HuH-7.5 (cell line): ENCODE measurements at regions not wholly inside any gene's neighbourhood (a gene's known extent, or its start where the extent isn't known, plus 50 kb on each side); places are given as distances from the start of the nearest gene placed in this dataset.
A peak's percentile ranks its signal among the peaks of the same experiment; 100 is the strongest.

ENCODE experiments used
- DNase-seq: peaks from one replicate; pipeline ENCODE4 v3.0.0; 2011; ENCODE audit warnings: low spot score

DNA sequence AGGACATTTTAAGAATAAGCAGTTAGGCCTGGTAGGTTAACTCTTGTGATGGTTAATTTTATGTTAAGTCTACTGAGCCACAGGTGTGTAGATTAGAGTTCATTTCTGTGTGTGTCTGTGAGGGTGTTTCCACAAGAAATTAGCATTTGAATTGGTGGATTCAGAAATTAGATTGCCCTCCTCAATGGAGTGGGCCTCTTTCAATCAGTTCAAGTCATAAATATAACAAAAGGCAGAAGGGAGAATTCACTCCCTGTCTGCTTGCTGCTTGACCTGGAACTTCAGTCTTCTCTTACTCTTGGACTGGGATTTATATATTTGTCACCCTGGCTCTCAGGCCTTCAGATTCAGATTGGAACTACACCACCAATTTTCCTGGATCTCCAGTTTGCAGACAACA, 55.3 kb upstream of the POM121L12 start:
- no peak for DNase-seq

DNA sequence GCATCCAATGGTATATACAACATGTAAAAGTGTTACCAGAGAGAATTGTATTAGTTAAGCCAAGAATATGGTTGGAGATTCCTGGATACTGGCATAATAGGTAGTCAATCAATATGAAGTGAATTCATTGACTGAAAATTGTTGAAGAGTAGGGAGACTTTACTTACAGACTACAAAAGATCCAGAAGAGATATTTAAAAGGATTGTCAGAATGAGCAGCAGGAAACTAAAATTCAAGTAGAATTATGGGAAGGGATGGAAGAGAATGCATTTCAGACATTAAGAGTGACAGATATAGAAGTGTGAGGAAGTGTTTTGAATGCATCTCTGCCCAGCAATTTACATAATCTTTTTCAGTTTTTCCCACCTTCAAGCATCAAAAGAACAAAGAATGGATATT, 62.3 kb upstream of the POM121L12 start:
- DNase-seq, result no peak

DNA sequence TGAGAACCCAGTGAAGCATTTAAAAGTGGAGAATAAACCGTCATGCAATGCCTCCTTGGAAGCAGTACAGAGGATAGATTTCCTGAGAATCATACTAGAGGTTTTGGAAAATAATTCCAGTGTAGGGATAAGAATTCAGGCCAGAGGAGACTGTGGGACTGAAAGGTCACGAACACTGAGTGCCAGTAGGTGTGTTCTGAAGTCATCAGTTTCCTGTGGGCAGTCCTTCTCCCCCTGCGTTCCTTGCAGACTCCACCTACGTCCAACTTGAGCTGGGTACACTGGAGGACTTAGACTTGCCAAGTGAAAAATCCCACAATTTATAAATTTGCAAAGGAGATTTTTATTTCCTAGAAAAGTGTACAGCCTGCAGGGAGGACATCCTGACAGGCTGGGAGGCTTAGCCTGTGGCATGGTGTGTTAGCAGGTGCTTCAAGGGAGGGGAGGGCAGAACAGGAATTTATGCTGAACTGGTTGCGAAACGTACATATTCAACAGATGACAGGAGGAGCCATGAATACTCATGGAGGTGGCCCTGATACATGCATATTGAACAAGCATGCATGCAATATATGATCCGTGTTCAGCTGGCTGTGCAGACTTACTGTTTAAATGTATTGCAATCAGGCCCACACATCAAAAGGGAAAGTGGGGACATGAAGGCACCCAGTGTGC, 72.9 kb upstream of the POM121L12 start:
- DNase-seq, result no peak

DNA sequence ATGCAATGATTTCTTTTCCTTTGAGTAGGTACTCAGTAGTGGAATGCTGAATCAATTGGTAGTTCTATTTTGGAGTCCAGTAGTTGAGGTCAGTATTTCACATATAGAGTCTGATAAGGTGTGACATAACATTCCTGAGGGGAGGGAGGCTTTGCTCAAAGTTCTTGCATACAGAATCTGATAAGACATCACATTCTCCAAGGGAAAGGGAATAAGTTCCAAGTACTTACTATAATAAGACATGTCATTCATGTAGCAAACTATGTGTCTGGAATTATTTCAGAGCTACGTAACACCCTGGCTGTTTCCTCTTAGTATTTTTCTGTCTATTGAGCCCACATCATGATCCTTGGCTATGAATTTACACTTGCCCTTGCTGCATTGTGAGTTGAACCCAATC, 74.3 kb upstream of the POM121L12 start:
- no peak for DNase-seq

DNA sequence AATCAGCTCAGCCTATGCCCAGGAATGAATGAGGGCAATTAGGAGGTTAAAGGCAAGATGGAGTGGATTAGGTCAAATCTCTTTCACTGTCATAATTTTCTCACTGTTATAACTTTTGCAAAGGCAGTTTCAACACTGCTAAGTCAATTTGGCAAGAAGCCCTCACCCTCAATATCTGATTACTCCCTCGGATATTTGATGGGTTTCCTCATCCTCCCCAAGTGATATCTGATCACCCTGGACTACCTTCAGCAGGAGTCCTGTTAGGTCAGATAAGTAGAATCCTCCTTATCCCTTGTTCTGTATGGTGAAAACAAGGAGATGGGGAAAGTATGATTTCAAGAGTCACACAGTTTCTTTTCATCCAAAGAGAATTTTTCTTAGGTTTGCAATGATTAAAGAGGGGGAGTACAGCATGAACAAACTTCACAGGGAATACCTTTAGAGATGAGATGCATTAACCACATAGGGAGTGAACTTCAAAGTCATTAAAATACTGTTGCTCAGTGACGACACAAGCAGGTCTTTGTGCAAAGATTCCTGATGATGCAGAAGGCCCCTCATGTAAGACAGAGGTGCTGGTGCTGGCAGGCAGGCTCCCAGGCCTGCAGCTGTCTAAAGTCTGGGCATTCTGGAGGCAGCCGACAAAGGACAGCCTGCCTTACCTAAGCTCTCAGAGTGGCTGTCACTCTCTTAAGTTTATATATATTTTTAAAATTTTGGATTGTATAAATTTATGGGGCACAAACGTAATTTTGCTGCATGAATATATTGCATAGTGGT, 75.4 kb upstream of the POM121L12 start:
- no peak for DNase-seq

DNA sequence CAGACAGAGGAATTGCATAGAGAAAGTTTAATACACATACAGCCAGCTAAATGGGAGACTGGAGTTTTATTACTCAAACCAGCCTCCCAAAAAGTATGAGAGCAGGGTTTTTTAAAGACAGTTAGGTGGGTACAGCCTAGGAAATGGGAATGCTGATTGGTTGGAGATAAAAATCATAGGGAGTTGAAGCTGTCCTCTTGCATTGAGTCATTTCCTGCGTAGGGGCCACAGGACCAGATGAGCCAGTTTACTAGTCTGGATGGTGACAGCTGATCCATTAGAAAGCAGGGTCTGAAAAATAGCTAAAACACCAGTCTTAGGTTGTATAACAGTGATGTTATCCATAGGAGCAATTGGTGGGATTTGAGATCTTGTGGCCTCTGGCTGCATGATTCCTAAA, 76.1 kb upstream of the POM121L12 start:
- DNase-seq, result no peak

DNA sequence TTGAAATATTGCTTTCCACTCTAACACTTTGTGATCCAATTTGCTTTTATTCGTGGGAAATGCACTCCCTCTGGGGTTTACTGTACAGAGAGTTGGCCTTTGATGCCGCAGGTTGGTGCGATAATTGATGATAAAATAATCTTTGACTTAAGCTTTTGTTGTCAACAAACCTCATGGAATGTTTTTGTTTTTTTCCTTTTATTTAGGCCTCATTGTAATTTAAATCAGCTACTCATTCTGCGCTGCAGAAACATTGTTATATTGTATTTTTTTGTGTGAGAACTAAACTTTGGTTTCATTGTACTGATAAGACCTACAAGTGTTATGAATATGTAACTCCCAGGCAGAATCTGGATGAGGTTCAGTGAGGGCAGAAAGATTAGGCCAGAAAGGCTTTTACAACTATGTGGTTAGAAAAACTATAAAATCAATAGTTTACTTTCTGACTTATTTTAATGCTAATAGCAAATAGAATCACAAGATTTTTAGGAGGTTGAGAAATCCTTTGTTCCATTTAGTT, 76.8 kb upstream of the POM121L12 start:
- DNase-seq, result no peak

DNA sequence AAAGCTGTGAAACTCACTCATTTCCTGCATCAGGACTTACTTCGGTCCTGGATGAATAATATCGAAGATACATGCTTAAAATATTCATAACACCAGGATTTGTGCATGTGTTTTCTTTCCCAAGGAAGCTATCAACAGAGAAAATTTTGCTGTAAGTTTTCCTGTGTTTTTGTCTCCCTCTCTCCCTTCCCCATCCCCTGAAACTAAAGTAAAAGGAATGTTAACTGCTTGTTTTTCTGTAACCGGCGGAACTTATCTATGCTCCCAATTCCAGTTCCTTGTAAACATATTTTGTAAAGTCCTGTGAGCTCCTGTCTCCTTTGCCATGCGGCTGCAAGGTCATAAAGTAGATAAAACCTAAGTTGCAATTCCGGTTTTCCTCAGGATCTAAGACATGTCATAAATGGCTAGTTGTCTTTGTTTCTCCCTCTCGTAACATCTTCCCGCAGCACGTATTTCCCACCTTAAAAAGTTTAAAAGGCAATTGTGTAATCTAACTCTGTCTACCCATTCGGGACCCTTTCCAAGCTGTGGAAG, 79.0 kb upstream of the POM121L12 start:
- DNase-seq, result no peak

DNA sequence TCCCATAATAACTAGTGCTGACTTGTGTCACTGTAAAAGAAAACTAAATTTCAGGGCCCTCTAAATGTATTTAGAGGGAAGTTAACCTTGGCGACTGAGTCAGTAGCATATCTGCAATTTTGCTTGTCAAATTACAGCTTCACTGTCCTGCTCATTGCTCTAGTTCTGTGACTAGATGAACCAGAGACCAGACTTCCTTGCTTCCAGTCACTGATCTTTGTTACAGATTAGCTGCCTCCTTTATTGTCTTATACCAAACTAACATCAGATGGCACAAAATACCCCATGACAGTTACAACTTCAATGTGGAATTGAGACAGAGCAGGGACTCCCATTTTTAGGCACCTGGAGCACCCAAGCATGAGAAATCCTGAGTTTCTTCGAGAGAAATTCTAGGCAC, 79.9 kb upstream of the POM121L12 start:
- DNase-seq, result no peak

DNA sequence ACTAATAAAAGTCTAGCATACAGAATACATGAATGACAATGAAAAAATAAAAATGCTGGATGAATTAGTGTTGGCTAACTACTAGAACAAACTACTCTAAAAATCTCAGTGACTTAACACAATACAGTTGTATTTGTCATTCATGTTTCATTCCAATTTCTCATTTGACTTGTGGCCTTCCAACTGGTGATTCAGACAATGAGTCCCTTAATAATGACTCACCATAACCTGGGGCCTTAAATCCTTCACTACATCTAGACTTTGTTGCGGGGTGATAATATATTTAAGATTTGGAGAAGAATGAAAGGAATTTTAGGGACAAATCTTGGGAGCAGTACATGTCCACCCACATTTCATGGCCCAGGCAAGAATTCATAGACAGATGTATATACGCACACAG, 90.5 kb upstream of the POM121L12 start:
- no peak for DNase-seq

DNA sequence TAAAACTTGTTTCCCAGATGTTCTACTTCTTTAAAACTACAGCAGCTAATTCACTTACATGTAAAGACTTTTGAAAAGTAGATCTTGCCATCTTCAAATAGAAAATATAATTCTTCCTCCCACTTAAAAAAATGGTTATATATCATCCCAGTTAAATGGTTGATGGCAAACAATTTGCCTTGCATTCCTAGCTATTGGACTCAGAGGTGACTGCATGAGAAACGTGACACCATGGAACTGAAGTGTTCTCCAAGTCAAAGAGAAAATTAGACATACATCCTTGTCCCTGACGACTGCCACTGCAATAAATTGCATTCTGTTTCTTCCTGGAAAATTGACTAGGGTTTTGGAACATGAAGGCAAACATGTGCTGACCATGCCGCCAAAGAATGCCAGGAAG, 95.0 kb upstream of the POM121L12 start:
- no peak for DNase-seq

DNA sequence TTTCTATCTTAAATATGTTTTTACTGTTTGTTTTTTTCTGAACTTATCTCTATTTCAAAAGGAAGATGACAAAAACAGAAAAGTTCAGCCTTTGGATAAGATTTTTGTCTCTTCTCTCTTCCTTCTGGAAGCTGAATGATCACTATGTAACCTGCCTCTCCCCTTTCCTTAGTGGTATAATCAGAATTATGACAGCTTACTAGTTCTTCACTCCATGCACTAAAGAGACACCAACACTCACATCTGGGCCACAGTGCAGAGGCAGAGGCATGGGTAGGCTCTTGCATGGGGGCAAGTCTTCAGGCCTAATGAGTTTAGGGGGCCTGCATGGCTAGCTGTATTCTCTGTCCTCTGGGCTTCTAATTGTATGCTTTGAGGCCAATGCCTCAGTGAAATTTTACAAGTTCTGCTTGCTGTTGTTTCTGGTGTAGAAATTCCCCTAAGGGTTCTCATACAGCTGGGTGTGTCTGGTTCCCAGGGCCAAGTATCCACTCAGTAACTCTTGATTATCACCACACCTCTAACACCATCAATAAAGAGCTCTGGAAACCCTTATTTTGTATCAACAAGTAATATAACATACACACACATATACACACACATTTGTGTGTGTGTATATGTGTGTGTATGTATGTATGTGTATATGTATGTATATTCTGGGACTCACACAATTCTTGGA, 96.8 kb upstream of the POM121L12 start:
- no peak for DNase-seq

DNA sequence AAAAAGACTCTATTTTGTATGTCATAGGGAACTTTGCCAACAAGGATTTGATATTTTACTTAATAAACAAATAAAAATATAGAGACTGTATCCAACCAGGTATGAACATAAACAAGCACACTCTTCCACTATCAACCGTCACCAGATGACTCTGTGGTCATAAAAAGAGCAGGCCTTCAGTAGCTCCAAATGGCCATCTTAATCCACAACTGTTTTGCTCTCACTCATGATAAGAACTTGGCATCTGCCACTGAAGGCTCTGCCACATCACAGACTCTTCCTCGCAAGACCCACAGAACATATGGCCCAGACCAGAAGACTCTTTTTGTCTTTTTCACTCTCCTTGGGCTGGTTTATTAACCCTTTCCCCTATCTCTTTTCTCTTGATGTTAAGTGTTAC, 98.7 kb upstream of the POM121L12 start:
- DNase-seq, result no peak

DNA sequence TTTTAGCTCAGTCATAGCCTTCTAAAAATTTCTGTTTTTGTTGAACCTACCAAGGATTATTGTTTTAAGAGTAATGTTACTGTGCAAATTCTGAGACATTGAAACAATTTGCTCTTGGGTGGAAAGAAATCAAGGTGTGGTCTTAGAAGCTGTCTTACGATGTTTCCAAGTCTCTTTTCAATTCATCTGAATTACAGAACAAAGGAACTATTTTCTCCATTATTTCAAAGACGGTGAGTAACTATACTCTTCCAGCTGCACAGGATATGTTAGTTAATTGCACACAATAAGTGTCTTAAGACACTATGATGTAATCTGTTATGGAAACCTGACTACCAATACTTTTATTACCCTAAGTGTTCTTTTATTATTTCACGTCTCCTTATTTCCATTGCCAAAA, 106.8 kb upstream of the POM121L12 start:
- no peak for DNase-seq

DNA sequence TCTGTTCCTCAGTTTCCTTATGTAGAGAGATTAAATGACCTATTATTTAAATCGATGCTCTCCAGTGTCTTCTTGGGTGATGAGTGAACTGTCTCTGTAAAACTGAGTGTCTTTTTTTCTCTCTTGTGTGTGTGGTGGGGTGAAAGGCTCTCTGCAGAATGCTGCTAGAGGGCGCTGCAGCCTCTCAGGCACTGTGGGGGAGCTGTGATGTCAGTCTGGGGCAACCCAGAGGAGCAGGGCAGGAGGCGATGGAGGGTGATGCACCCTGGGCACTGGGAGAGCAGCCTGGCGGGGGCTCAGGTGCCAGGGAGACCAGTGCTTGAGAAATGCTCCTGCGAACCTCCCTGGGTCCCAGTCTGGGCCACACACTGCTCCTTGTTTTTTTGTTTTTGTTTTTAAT, 110.1 kb upstream of the POM121L12 start:
- no peak for DNase-seq

DNA sequence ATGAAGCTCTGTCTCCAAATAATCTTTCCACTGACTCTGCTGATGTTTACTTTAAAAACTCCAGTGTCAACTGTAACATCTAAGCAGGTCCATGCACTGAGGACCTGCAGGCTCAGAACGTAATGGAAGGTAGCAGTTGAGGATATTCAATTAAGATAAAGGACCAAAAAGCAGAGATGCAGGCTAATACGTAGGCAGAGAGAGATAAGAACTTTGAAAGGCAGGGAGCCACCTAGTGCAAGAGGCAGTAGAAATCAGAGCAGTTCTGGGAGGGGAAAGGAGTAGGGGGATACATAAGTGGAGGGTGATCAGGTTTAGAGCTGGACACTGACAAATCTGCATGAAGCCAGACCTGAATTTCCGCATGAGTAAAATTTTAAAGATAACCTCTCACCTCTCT, 114.5 kb upstream of the POM121L12 start:
- DNase-seq, result no peak

DNA sequence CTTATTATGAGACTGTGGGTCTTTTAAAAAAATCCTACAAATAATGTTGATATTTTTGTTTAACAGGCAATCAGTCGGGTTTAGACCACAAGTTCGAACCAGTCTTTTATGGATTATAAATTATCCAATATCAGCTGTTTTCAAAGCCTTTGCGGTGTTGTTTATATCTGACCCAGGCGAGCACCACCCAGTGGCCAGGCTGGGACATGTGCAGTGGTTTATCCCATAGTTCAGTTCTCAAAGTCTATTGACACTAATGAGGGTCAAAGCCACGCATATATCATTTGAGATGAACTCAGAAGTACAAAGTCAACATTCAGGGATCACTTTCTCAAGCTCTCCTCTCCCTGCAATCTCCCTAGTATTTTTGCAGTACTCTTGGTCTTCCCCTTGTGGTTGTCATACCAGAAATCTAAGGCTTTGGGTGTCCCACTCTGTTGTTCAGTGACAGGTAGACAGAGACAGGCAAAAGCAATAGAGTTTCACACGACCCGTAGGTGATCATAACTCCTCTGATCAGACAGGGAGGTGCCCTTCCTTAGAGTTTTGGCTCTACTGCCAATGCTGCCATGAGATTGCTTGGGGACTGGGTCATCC, 117.4 kb upstream of the POM121L12 start:
- peak; percentile 7 for DNase-seq

DNA sequence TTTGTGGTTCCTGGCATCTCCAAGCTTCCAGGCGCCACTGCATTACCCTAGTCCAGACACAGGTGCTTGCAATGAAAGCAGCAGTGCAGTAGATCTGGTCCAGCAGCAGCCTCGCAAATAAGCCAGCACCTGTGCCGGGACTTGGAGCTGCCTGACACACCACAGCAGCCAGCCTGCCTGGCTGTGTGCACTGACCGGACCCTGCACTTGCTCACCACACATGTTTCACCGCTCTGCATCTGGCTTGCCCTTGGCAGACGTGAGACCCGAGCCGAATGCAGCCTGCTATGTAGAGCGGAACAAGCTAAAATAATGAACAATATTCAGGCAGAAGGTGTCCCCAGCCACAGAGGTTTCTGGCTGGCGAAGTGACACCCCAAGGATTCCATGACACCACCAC, 123.6 kb upstream of the POM121L12 start:
- no peak for DNase-seq

DNA sequence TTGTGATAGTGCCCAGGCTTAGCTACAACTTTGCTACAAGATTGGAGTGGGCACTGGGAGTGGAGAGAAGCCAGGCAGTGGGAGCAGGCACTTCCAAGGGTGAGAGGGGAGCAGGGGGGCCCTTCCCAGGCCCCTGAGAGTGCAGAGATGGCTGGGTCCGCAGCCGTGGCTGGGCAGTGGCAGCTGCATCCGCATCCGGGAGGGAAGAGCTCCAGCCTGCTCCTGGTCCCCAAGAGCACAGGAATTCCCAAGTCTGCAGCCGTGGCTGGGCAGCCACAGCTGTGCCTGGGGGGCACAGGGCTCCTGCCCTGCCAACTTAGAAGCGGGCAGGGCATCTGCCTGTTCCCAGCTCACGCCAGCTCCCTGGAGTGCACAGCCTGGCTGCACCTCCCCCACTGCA, 124.1 kb upstream of the POM121L12 start:
- no peak for DNase-seq

DNA sequence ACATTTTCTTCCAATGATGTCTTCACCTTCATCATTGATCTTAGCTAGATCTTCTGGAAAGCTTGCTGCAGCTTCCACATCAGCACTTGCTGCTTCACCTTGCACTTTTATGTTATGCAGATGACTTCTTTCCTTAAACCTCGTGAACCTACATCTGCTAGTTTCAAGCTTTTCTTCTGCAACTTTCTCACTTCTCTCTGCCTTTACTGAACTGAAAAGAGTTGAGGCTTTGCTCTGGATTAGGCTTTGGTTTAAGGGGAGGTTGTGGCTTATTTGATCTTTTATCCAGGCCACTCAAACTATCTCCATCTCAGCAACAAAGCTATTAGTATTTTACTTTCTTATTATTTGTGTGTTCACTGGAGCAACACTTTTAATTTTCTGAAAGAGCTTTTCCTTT, 125.5 kb upstream of the POM121L12 start:
- no peak for DNase-seq

DNA sequence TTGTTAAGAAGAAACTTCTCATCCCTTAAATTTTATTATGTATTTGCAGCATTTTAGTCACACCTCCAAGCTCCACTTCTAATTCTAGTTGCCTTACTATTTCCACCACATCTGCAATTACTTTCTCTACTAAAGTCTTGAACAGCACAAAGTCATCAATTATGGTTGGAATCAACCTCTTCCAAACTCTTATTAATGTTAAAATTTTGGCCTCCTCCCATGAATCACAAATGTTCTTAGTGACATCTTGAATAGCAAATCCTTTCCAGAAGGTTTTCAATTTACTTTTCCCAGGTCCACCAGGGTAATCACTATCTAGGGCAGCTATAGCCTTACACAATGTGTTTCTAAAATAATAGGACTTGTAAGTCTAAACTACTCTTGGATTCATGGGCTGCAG, 126.3 kb upstream of the POM121L12 start:
- DNase-seq, result no peak

DNA sequence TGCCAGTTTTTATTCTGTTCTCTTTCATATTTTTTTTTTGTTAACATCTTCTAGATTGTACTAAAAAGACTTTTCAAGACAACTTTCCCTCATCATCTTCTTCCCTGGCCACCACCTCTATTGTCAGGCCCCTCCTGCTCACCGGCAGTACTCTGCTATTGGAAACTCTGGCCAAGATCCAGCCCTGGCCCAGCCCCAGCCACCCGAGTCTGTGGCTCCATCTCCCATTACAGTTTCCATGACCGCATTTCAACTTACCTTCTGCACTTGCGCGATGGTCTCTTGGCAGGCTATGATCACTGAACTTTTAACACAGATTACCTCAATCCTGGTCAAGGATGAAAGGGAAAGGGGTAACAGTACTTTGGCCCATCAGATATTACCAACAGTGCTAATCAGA, 137.7 kb upstream of the POM121L12 start:
- DNase-seq, result no peak

DNA sequence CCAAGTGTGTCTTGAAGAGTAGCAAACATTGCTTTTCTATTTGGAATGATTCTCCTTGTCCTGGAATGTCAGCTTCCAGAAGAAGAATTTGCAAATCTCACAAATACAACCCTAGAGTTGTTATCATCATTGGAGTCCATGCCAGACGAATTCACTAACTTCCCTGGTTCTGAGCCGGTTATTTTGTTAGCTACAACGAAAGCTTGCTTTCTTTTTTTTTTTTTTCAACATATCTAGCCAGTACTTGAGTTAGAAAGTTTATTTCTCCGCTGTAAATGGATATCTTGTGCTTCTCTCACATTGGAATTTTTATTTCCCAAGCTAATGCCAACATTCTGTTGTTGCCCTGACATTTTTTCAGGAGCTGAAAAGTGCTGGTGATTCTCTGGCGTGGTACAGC, 138.1 kb upstream of the POM121L12 start:
- no peak for DNase-seq
